GM21423 (cell line): ENCODE measurements at regions not wholly inside any gene's neighbourhood (a gene's known extent, or its start where the extent isn't known, plus 50 kb on each side); places are given as distances from the start of the nearest gene placed in this dataset.

Experiments
- ATAC-seq: cut with Tn5 transposase; IDR thresholded peaks from one replicate; pipeline ENCODE4 v1.9.1; 2021; ENCODE audit warnings: mild to moderate bottlenecking, moderate library complexity; ENCODE audit not compliant: unreplicated experiment

DNA sequence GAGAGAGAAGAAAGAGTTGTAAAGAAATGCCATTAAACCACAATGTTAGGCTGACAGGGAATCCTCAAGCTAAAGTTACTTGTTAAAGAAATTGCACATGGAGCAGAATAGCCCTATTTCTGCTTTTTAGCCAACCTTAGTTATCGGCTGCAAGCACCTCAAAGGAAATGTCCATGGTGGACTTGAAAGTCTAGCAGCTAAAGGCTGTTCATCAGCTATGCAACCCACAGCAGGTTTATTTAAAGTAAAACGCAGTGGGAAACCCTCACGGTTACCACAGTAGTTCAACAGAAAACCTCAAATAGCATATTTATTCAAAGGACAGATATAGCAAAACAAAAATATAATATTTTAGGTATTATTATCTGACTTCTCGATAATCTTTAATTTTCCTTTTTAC is 967.2 kb downstream of the IGSF11 start:
- no peak for ATAC-seq

DNA sequence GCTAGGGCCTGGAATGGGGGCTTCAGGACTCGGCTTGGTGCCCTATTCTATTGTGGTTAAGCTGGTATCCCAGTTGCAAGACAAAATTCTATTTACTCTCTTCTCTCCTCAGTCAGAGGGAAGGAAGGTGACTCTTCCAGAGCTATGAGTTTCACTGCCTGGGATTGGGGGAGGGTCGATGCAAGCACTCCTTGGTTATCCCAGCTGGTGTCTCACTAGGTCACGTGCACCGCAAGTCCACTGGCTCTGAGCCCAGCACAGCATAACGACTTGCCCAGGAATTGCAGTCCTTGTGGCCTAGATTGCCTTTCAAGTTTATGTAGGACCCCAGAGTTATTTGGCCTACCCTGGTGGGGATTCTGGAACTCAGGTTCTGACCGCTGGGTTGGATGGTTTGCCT is 958.8 kb downstream of the IGSF11 start:
- no peak for ATAC-seq

DNA sequence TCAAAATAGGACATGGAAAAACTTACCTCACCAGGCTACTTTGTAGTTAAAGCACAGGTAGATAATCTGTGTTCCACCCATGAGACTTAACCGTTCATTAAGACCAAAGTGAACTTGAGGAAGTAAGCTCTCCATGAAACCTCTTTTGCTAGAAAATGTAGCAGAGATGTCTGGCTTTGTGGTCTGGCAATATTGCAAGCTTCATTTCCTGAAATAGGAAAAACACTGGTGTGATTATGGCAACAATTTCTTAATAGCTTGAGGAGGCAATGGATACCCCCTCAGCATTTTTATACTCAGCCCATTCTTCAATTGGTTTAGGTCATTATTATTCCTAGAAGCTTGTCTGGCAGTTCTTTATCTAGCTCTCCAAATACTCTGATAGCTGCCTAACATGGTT is 957.3 kb downstream of the IGSF11 start:
- no peak for ATAC-seq

DNA sequence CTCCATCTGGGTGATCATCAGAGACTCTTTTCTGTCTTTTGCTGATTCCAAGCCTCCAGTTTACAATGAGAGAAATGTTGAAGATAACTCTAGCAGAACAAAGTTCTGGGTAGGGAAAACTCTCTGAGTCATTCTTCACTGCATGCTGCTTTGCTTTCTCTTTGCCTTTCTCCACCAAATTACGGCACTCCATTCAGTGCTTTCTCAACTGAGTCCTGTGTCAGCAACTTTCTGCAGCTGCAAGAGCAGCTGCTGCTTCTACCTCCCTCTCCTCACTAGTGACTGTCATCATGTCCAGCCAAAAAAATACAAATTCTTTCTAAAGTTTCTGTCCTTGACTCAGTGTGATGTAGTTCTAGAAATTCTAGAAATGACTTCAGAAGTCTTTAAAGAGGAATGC is 953.8 kb downstream of the IGSF11 start:
- no peak for ATAC-seq

DNA sequence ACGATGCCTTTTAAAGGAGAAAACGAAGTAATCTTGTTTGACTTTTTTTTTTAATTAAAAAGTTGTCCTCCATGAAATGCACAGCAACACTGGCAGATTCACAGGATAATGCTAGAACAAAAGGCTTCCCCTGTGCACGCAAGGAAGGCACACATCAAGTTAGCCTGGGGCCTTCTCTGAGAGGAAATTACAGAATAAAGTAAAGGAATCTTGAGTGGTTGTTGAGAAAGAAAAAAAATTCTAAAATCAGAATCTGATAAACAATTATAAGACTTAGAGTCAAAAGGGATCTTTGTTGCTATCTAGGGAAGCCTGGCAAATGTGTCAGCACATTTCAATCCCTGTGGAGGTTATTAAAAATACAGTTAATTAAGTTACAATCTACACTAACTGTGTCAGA is 946.0 kb downstream of the IGSF11 start:
- no peak for ATAC-seq

DNA sequence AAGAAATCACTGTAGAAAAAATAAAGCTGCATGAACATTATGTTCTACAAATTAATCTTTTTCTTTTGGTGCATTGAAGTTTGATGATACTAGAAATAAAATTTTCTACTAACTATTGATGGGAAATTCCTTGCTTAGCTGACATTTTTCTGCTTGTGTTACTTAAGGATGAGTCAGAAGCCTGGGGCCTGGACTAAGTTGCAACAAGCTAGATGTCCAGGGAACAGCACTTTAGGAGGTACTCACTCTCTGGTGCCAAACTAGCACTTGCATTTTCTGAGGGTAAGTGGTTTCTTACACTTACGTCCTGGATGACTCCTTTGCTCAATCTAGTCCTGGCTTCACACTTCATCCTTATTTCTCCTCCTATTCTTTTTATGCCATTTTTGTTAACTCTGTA is 945.1 kb downstream of the IGSF11 start:
- no peak for ATAC-seq

DNA sequence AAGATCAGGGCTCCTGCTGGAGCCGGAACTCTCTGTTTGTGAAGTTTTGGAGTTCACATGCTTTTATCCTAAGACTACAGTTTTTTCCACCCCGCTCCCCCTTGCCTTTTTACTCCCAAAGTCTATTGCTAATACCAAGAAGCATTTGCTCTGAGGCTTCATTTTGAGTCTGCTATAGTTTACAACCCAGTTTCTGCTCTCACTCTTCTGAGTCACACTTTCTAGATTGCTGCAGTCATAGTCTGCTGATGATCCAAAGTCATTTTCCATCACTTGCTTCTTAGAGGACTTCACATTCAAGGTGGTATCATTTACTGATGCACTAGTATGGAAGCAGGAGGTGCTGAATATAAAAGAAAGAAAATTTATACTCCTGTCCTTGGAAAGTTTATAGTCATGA is 937.4 kb downstream of the IGSF11 start:
- no peak for ATAC-seq

DNA sequence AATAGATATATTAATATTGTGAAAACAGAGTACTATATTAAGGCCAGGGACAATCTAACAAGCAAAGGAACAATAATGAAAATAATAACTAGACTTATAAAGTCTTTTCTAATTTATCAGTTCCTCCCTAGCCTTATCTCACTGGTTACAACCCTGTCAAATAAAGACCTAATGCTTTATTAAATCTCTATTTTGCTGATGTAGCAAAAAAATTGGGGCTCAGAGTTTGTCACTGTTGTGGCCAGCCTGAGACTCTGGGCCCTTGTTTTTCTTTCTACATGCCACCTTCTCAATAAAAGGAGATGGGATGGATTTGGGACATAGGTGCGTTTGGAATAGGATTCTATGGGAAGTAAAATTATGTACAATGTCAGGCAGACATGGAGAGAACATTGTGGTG is 937.0 kb downstream of the IGSF11 start:
- ATAC-seq: no peak

DNA sequence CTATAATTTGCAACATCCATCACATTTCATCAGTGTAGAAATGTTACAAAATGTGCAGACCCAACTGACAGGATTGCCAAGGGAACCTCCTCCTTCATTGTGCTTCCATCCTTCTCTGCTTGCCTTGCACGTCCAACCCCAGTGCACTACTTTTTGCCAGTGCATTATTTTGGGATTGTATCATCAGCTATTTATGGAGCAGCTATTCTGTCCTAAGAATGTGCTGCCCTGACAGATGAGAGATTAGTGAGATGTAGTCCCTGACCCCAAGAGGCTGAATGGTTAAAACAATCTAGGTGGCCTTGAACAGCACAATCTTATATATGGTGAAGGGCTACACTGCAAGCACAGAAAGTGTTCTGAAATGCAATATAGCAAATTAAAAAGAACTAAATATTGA is 935.8 kb downstream of the IGSF11 start:
- no peak for ATAC-seq

DNA sequence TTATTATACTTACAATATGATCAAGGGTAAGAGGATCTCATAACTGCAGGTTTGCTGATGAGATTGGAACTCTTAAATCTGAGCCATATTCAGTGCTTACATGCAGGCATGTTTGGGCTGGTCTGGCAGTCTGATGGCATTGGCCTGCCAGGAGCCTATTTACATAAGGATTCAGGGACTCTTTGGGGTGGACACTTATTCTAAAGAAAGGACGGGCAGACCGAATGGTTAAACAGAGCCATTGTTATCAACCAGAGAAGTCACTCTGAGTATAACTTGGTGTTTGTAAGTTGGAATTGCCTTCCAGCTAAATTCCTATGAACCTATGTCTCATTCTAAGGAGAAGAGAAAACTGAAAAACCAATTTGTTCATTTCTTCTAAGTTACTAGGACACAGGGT is 932.8 kb downstream of the IGSF11 start:
- no peak for ATAC-seq

DNA sequence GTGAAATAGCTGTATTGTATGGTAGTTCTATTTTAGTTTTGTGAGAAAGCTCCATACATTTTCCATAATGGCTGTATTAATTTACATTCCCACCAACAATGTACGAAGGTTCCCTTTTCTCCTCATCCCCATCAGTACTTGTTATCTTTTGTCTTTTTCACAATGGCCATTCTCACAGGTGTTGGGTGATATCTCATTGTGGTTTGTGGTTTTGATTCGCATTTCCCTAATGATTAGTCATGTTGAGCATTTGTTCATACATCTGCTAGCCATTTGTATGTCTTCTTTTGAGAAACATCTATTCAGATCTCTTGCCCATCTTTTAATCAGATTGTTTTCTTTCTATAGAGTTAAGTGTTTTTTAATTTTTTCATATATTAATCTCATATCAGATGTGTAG is 931.9 kb downstream of the IGSF11 start:
- no peak for ATAC-seq

DNA sequence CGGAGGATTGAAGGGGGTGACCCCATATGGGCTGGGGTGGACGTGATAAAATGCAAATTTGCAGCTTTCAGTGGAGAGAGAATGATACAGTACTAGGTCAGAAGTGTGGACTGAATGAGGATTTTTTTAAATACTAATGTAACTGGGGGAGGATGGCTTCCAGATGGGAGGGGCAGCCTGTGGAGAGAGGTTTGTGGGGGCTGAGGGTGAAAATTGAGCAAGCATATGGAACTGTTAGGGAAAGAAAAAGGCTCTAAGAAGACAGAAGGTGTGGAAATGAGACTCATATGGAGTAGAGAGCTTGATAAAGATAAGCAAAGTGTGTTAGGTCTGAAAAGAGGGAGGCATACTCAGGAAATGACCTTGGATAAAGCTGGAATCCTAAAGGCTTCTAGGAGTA is 926.4 kb downstream of the IGSF11 start:
- no peak for ATAC-seq

DNA sequence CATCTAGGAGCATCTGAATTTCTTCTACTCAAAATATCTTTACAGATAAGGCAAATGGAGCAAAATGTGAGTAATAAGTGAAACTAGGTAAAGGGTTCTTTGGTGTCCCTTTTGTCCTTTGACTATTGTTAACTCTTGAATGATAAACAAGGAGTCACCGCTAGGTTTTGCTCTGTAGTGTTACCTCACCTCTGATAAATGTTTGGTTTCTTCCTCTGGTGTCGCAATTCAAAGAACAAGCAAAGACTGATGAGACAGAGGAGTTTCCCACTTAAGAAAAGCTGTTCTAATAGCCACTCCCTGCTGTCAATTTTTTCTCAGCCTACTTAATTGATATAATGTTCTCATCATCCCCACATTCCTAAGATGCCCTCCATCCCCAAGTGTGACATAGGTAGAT is 925.9 kb downstream of the IGSF11 start:
- ATAC-seq: no peak

DNA sequence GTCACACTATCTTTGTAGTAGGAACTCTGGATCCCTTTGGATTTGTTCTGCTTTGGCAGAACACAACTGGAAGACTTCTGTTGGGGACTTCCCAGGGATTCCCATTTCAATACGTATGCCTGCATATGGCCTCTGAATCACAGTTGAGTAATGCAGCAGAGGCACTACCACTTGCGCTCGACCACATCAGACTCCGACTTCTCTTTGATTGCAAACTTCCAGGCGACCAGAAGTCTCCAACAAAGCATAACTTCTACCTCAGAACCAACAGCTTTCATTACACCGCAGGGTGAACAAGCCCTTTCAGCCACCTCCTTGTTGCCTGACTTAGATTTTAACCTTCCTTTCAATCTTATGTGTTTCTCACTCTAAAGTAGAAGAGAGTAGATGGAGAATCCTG is 924.4 kb downstream of the IGSF11 start:
- ATAC-seq: no peak

DNA sequence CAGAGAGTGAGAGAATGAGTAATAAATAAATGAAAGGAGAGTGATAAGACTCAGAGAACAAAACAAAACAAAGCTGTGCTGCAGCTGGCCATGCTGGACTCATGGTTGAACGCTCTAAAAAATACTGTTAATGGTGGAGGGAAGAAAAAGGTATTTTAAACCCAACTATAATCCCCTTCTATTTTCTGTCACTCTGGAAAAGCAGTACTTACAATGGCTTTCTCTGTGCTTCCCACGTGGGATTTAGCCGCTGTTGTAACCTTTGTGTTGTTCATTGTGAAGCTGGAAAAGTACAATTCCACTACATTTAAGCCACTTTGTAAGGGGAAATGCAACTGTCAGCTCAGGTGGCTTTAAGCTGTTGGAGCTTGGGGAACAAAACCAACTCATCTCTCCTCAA is 917.7 kb downstream of the IGSF11 start:
- ATAC-seq: no peak

DNA sequence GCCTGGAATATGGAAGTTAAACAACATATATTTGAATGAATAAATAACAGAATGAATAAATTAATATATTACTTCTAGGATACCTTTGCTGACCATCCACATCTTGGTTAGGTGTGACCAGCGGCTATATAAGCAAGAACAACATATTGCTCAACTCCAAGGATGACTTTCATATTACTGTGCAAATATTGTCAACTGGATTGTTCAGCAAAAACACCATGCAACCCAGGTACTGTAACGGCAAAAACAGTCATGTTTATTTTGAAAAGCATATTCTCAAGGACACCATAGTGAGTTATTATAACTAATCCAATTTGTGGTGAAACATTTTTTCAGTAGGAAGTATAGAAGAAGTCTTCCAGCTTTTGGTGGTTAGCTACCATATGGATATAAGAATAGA is 907.9 kb downstream of the IGSF11 start:
- no peak for ATAC-seq

DNA sequence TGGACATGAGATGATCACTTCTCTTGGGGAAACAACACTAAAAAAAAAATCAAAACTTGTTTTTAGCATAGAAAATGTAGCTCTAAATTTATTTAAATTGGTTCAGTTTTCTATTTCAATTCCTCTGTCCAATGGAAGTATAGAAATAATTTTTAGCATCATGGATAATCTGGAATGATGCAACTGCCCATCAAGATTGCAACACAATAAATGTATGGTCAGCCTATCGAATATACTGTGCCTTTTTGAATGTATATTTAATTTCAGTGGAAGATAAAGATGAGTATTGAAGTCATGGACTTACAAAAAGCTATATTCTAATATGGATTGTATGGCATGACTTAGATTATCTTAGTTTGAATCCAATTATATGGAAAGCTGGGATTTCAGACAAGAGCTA is 906.7 kb downstream of the IGSF11 start:
- no peak for ATAC-seq

DNA sequence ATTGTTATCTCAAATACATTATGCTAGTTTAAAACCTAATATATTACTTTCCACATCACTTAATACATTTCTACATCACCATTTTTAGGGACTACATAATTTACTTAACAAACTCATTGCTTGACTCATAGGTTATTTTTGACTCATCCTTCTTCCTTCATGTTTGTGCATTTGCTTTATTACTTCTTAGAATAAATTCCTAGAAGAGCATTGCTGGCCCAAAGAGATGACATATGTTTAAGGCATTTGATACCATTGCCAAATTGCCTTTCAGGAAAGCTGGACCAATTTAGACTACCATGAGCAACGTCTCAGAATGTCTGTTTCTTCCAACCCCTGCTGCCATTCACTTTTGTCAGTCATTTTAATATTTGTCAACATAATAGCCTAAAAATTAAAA is 905.8 kb downstream of the IGSF11 start:
- ATAC-seq: no peak

DNA sequence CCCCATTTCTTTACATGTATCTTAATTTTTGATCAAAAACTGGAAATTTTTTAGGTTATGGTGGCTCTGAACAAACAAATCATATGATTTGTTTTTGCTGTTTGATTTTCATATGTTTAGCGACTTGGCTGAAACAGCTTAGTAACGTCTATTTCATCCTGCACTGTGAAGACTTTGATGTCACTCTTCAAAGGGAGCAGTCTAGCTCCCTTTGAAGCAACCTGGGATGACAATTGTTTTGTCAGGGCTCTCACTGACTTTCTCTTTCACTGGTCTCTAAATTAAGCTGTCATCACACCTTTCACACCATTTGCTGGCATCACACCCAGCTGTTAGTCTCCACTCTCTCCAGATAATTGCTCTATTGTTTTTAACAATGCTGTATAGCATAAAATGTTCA is 896.9 kb downstream of the IGSF11 start:
- no peak for ATAC-seq

DNA sequence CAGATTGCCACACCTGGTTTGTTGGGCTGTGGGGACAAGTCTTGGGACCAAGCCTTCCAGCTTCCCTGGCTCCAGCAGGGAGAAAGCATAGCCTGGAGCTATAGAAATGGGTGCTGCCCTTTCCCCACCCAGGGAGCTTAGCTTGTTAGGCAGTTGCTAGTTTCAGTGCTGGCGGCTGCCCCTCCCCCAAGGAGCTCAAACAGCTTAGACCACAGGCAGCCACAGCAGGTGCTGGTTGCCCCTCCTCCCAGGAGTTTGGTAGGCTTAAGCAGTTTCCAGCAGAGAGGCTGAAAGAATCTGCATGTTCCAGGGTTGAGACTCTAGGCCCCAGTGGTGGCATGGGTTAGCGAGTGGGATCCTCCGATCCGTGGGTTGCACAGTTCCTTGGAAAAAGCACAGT is 889.7 kb downstream of the IGSF11 start:
- ATAC-seq: no peak

DNA sequence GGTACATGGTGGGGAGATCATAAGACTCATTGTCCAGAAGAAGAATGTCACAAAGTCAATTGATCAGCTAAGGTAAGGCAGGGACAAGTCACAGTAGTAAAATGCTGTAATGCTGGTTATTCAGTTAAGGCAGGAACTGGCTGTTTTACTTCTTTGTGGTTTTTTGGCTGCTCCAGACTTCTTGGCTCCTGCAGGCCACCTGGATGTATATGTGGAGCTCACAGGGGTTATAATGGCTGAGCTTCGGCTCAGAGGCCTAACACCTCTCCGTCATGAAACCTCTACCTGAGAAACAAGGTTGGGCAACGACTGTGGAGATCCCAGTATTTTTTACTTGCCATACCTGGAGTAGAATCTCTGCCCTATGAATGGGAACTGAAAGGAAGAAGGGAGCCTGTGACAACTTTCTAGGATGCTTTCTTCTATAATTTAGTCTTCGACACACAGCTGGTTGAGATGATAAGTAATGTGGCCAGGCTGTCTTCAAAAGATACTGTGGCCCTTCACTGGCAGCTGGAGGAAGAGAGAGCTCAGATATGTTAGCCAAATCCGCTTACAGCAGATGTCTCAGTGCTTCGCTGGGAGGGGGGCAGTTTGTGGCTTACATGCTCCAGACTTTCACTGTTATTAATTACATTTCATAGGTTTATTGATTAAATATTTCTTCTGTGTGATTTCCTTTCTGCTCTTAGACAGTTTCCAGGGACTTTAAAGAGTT is 887.8 kb downstream of the IGSF11 start:
- ATAC-seq: no peak

DNA sequence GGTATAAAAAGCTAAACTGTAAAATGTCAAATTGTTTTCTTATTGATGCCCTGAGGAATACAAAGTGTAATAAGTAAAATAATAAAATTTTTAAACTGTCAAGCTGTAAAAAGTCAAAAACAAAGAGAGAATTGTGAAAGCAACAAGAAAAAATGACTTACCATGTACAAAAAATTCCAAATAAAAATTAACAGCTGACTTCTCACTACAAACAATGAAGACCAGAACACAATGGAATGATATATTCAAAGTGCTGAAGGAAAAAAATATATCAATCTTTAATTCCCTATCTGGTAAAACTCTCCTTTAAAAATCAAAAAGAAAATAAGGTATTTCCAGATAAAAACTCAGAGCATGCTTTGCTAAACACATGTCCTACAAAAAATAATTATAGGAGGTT is 883.5 kb downstream of the IGSF11 start:
- ATAC-seq: no peak
